LNCAP (cell line): ENCODE measurements at regions not wholly inside any gene's neighbourhood (a gene's known extent, or its start where the extent isn't known, plus 50 kb on each side); places are given as distances from the start of the nearest gene placed in this dataset.

ENCODE experiments used
- TF ChIP-seq, protein P1 (sequence below): fragments of 450-650 bp; IDR thresholded peaks from 2 replicates; pipeline ENCODE4 v1.5.1; 2017; ENCODE audit warnings: mild to moderate bottlenecking

DNA sequence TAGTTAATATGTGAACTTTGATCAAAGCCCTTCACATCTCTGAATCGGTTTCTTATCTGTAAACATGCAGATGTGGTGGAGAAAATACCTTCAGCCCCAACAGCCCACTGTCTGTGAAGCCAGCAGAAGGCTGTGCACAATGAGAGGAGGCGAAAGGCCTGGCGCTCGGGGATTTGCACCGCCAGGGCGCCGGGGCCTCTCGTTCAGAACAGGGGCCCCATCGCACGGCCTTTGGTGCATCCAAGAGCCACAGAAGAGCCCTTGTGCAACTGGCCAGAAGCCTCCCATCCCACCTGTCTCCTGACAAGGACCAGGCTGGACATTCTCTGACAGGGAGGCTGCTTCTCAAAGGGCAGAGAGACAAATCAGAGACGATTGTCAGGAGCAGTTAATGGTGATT is 407.2 kb upstream of the MYT1L start:
- TF ChIP-seq, protein P1, sequence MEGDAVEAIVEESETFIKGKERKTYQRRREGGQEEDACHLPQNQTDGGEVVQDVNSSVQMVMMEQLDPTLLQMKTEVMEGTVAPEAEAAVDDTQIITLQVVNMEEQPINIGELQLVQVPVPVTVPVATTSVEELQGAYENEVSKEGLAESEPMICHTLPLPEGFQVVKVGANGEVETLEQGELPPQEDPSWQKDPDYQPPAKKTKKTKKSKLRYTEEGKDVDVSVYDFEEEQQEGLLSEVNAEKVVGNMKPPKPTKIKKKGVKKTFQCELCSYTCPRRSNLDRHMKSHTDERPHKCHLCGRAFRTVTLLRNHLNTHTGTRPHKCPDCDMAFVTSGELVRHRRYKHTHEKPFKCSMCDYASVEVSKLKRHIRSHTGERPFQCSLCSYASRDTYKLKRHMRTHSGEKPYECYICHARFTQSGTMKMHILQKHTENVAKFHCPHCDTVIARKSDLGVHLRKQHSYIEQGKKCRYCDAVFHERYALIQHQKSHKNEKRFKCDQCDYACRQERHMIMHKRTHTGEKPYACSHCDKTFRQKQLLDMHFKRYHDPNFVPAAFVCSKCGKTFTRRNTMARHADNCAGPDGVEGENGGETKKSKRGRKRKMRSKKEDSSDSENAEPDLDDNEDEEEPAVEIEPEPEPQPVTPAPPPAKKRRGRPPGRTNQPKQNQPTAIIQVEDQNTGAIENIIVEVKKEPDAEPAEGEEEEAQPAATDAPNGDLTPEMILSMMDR: no peak

DNA sequence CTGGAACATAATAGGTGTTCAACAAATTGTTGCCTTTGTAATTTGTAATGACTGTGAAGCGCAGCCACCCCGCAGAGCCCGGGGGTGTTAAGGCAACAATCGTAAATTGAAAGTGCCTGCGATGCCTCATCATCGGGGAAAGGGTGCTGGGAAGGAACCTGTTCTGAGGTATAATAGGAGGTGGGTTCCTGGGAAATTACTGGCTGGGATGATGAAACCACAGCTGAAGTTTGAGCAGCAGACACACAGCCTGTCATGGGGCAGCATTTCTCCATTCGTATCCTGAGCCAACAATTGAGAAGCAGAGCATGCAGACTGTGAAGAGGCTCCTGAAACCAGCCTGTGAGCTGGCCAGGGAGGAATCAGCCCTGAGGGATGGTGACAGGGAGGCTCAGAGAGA is 404.0 kb upstream of the MYT1L start:
- TF ChIP-seq, protein P1: no peak

DNA sequence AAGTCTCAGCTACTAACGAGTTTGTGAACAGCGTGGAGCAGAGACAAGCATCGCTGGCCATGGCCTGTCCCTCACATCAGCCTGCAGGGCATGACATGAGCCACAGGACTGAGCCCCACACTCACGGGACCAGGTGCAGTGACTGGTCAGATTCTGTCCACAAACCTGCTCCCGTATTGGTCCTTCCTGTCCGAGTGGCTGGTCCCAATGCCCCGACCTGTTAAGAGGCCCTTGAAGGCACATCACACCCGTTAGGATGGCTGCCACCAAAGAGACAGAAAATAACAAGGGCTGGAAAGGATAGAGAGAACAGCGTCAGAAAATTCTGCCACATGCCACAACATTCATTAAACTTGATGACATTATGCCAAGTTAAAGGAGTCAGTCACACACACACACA is 403.2 kb upstream of the MYT1L start:
- TF ChIP-seq, protein P1: no peak

DNA sequence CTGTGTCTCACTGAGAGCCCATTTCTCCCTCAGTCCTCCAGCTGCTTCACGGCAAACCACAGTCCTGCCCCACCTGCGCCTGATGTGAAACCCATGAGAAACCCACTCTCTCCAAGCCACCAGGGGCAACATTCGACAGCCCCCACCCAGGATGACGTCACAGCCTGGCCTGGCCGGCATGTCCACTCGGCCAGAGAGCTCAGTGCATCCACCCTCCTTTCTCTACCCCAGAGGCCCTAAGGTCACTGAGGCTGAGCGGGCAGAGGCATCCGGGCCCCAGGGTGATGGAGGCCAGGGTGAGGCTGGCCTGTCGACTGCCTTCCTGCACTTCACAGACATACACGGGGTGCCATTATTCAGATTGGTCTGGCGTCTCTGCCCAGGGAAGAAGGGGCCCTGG is 402.7 kb upstream of the MYT1L start:
- TF ChIP-seq, protein P1: no peak

DNA sequence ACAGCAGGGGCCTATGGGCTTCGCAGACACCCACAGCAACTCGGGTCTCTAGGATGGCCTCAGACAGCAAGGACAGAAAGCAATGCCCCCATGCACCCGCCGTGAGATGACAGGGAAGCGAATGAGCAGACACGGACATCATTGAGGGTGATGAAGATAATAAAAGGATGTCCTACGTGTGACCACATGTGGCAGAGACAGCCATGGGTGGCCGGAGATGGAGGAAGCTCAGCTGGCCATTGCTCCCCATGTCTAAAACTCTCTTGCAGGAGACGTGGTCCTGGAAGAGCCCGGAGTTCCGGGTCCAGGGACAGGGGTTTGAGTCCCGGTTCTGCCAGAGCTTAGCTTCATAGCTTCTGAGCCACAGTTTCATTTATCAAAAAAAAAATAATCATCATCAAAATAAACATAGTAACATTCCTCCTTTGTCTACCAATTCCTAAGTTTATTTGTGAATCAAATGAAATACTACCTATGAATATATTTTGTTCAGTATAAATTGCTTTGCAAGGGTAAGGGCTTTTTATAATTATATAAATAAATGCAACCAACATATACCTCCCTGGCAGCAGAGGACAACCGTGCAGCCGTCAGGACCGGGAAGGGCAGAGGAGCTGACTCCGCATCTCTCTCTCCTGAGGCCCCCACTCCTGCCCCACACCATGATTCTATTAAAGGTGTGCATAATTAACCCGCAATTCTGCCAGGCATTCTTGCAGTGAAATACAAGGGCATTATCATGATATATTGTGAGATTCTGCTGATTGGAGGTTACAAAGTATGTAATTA is 401.4 kb upstream of the MYT1L start:
- TF ChIP-seq, protein P1: no peak

DNA sequence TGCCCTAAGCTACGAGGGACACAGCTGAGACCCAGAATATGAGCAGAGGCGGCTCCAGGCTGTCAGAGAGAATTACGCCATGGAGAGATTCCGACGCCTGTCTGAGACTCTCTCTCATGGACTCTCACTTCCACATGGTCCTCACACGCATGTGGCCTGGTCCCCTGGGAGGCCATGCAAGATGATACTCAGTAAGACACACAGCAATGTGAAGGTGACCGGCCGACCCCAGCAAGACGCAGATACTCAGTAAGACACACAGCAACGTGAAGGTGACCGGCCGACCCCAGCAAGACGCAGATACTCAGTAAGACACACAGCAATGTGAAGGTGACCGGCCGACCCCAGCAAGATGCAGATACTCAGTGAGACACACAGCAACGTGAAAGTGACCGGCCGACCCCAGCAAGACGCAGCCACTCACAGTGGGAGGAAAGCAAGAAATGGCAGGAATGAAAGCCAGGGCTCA is 400.8 kb upstream of the MYT1L start:
- TF ChIP-seq, protein P1: no peak

DNA sequence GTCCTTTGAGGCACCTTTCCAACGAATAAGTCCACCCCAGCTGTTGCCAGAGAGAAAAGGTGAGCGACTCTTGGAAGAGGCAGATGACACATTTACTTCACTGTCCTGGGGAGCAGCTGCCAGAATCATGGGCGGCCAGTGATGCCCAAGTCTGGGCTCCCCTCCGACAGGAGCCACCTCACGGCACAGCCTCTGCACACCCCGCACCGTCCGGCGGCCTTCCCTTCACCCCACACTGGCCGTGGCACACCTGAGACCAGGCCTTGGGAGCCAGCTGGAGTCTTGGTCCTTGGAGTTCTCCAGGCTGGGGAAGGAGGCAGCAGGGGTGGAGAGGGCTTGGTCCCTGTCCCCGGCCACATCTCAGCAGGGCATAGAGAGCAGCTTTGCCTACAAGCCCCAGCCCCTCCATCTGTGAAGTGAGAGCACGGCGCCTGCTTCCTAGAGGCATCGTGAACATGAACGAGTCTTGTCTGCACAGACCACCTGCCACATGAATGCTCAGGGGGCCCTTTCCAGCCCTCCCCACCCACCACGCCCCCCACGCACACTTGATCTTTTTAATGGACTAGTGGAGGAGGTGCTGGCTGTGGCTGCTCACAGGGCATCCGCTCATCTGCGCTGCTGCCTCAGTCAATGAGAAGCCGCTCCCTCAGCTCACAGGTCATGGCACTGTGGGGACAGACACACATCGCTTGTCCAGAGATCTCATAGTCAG is 400.2 kb upstream of the MYT1L start:
- TF ChIP-seq, protein P1: no peak
